ENCODE measurements at regions not wholly inside any gene's neighbourhood (a gene's known extent, or its start where the extent isn't known, plus 50 kb on each side); places are given as distances from the start of the nearest gene placed in this dataset.
A peak's percentile ranks its signal among the peaks of the same experiment; 100 is the strongest.

GRCh38 chr14:55764784-55765183 lies 184.8 kb downstream of the KTN1 start:
- H3K9me3 Mint-ChIP-seq: no peaks in the 10 kb centered on the region
- H3F3A ChIP-seq (replicated peaks; ENCODE audit: low read depth): no peaks in the 10 kb centered on the region
- H3K4me3 Mint-ChIP-seq: no peak overlapping the region
- no peaks in the 10 kb centered on the region for H3K27me3 ChIP-seq (ENCODE audit: insufficient read depth)
- no peaks in the 10 kb centered on the region for H3K79me2 ChIP-seq (replicated peaks; ENCODE audit: insufficient read depth)
- no peak overlapping the region for H2AFZ ChIP-seq
- H3K36me3 Mint-ChIP-seq (ENCODE audit: low read depth): no peaks in the 10 kb centered on the region
- no peak overlapping the region for H3K27ac ChIP-seq (ENCODE audit: low read depth)
- H3K4me2 ChIP-seq: no peak overlapping the region
- no peak overlapping the region for H3K4me3 ChIP-seq
- no peak overlapping the region for H3K27ac Mint-ChIP-seq
- TF ChIP-seq, protein P1, sequence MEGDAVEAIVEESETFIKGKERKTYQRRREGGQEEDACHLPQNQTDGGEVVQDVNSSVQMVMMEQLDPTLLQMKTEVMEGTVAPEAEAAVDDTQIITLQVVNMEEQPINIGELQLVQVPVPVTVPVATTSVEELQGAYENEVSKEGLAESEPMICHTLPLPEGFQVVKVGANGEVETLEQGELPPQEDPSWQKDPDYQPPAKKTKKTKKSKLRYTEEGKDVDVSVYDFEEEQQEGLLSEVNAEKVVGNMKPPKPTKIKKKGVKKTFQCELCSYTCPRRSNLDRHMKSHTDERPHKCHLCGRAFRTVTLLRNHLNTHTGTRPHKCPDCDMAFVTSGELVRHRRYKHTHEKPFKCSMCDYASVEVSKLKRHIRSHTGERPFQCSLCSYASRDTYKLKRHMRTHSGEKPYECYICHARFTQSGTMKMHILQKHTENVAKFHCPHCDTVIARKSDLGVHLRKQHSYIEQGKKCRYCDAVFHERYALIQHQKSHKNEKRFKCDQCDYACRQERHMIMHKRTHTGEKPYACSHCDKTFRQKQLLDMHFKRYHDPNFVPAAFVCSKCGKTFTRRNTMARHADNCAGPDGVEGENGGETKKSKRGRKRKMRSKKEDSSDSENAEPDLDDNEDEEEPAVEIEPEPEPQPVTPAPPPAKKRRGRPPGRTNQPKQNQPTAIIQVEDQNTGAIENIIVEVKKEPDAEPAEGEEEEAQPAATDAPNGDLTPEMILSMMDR (conservative IDR thresholded peaks at IDR 0.05; ENCODE audit: low read depth in 2 of 2): no peak
- ATAC-seq: no peak
- no peaks in the 10 kb centered on the region for H4K20me1 ChIP-seq (replicated peaks; ENCODE audit: insufficient read depth)
- H3K4me1 Mint-ChIP-seq: peaks cover 13% of the 10 kb centered on the region
- no peaks in the 10 kb centered on the region; the same call in 1 of the 2 replicates for H3K9me2 ChIP-seq (ENCODE audit: insufficient read depth)
- peaks cover 13% of the 10 kb centered on the region for H3K4me1 ChIP-seq (ENCODE audit: insufficient read depth)
- no peaks in the 10 kb centered on the region for H3K36me3 ChIP-seq (ENCODE audit: insufficient read depth)
- H3K27me3 Mint-ChIP-seq (ENCODE audit: insufficient read depth, low read depth, poor library complexity): no peaks in the 10 kb centered on the region
- no peak for DNase-seq (ENCODE audit: low spot score)

- no peaks in the 10 kb centered on the region for H3K36me3 ChIP-seq (ENCODE audit: insufficient read depth)
- H3K4me1 Mint-ChIP-seq: peaks cover 13% of the 10 kb centered on the region
- H3K36me3 Mint-ChIP-seq (ENCODE audit: low read depth): no peaks in the 10 kb centered on the region
- DNase-seq (ENCODE audit: low spot score) (no peak), ATAC-seq (no peak)
- H2AFZ ChIP-seq: peak overlapping the region; percentile 78; the same call in 1 of the 2 replicates
- H3K4me3 Mint-ChIP-seq: no peak overlapping the region
- H3K9me3 Mint-ChIP-seq: no peaks in the 10 kb centered on the region
- H3K4me2 ChIP-seq: no peak overlapping the region
- peaks cover 13% of the 10 kb centered on the region for H3K4me1 ChIP-seq (ENCODE audit: insufficient read depth)
- H3K27ac ChIP-seq (ENCODE audit: low read depth): no peak overlapping the region
- H3K79me2 ChIP-seq (replicated peaks; ENCODE audit: insufficient read depth): no peaks in the 10 kb centered on the region
- no peak overlapping the region for H3K27ac Mint-ChIP-seq
- no peaks in the 10 kb centered on the region for H4K20me1 ChIP-seq (replicated peaks; ENCODE audit: insufficient read depth)
- H3K27me3 Mint-ChIP-seq (ENCODE audit: insufficient read depth, low read depth, poor library complexity): no peaks in the 10 kb centered on the region
- H3K4me3 ChIP-seq: no peak overlapping the region
- no peaks in the 10 kb centered on the region for H3F3A ChIP-seq (replicated peaks; ENCODE audit: low read depth)
- H3K27me3 ChIP-seq (ENCODE audit: insufficient read depth): no peaks in the 10 kb centered on the region
- H3K9me2 ChIP-seq (ENCODE audit: insufficient read depth): no peaks in the 10 kb centered on the region; the same call in 1 of the 2 replicates
- TF ChIP-seq ZNF331 (CRISPR knock-in tag; IDR thresholded peaks at IDR 0.05; ENCODE audit: low read depth): no peak
- no peak for TF ChIP-seq ZNF114 (CRISPR knock-in tag; IDR thresholded peaks at IDR 0.05)
- no peak for TF ChIP-seq EZH2 (IDR thresholded peaks at IDR 0.05; ENCODE audit: low read depth, unreplicated experiment)
- no peak for TF ChIP-seq POLR2AphosphoS5 (IDR thresholded peaks at IDR 0.05; ENCODE audit: low read depth)
- no peak for TF ChIP-seq NANOG (IDR thresholded peaks at IDR 0.05; ENCODE audit: borderline replicate concordance)
- TF ChIP-seq JUNB (IDR thresholded peaks at IDR 0.05; ENCODE audit: unreplicated experiment): no peak
- no peak for TF ChIP-seq STAT1 (IDR thresholded peaks at IDR 0.05; ENCODE audit: unreplicated experiment)
- TF ChIP-seq, protein P1 (conservative IDR thresholded peaks at IDR 0.05; ENCODE audit: low read depth in 2 of 2): no peak
- no peak for TF ChIP-seq REST (IDR thresholded peaks at IDR 0.05; ENCODE audit: unreplicated experiment)
- TF ChIP-seq CREB1 (CRISPR knock-in tag; IDR thresholded peaks at IDR 0.05; ENCODE audit: low read depth): no peak
- TF ChIP-seq EZH2phosphoT487 (IDR thresholded peaks at IDR 0.05; ENCODE audit: unreplicated experiment): no peak
Observed at GRCh38 chr14:55766071-55766470, 186.1 kb downstream of the KTN1 start.

All from GM23338 (cell line).